HCT116 (cell line): ENCODE measurements at regions not wholly inside any gene's neighbourhood (a gene's known extent, or its start where the extent isn't known, plus 50 kb on each side); places are given as distances from the start of the nearest gene placed in this dataset.

Experiments used
- ATAC-seq: fragments of 200-7000 bp; cut with Tn5 transposase; 2 replicates; pipeline ENCODE4 v1.9.1; 2020; ENCODE audit warnings: mild to moderate bottlenecking, moderate library complexity
- BruUV-seq: library from RNA; stranded (reverse); fragments of 400-500 nt; replicated peaks from 2 replicates; lab custom pipeline; 2021; lab: Mats Ljungman, UMichigan
- CTCF ChIA-PET: fragments of 300-600 bp; sonication (Branson Sonifier 250); formaldehyde crosslinking; loops from one replicate; lab custom pipeline; 2021; ENCODE audit warnings: antibody characterized with exemption; lab: Charles Lee
- POLR2A ChIA-PET: fragments of 300-600, 350-600 bp; sonication (Branson Sonifier 250); formaldehyde crosslinking; loops from one replicate; lab custom pipeline; 2021; ENCODE audit warnings: antibody characterized with exemption; lab: Charles Lee
- RAD21 ChIA-PET, 2 experiments: fragments of 300-600 bp; sonication (Branson Sonifier 250); formaldehyde crosslinking; loops; one replicate each; lab custom pipeline; 2023; ENCODE audit warnings: low total read pairs in 2 of 2; ENCODE audit not compliant: uncharacterized antibody in 2 of 2, unreplicated experiment in 2 of 2, low non-redundant PET in 1 of 2; lab: Charles Lee
- DNase-seq: peaks from one replicate; pipeline ENCODE4 v3.0.0-alpha.2; 2010; ENCODE audit warnings: low read depth, low spot score
- H2AFZ ChIP-seq: fragments of 200-600 bp; shearing (Covaris generic), sonication (generic); 2 replicates; pipeline ENCODE4 v1.6.1; 2017; ENCODE audit warnings: low read depth, mixed run types, mixed read lengths, antibody characterized with exemption, low read length; ENCODE audit not compliant: poor library complexity, severe bottlenecking
- H3K27ac ChIP-seq: 2 replicates; pipeline ENCODE4 v1.5.1; 2012; ENCODE audit warnings: low read depth, low read length
- H3K27me3 ChIP-seq: fragments of 200-600 bp; sonication (generic); 2 replicates; pipeline ENCODE4 v1.6.1; 2016; ENCODE audit warnings: mixed run types, low read length, mixed read lengths; ENCODE audit not compliant: insufficient read depth
- H3K36me3 ChIP-seq, 2 experiments: fragments of 200-500 bp in 1 of 2; fragments of 200-600 bp in 1 of 2; sonication (Bioruptor generic) in 1 of 2; sonication (generic) in 1 of 2; 2 replicates each; pipeline versions ENCODE4 v1.5.1 to v1.6.1; 2014 to 2016; ENCODE audit warnings: low read length in 2 of 2, inconsistent platforms in 1 of 2, mixed read lengths in 1 of 2, mixed run types in 1 of 2; ENCODE audit not compliant: insufficient read depth in 2 of 2, control insufficient read depth in 1 of 2
- H3K4me1 ChIP-seq, 2 experiments: fragments of 200-600 bp in 1 of 2; sonication (generic) in 1 of 2; 2 replicates each; pipeline versions ENCODE4 v1.5.1 to v1.6.1; 2012 to 2017; ENCODE audit warnings: low read length in 2 of 2, inconsistent platforms in 1 of 2, mild to moderate bottlenecking in 1 of 2, mixed read lengths in 1 of 2, mixed run types in 1 of 2, moderate library complexity in 1 of 2; ENCODE audit not compliant: insufficient read depth in 2 of 2, control insufficient read depth in 1 of 2
- H3K4me2 ChIP-seq: fragments of 200-600 bp; sonication (generic); 2 replicates; pipeline ENCODE4 v1.6.1; 2017; ENCODE audit warnings: mixed run types, low read length, mixed read lengths
- H3K4me3 ChIP-seq, 2 experiments: fragments of 200-600 bp in 1 of 2; sonication (generic) in 1 of 2; replicated peaks in 1 of 2; 2 replicates each; pipeline ENCODE4 v1.5.1; 2011 to 2016; ENCODE audit warnings: low read length in 2 of 2, control low read depth in 1 of 2, low read depth in 1 of 2, mild to moderate bottlenecking in 1 of 2, mixed read lengths in 1 of 2, mixed run types in 1 of 2
- H3K79me2 ChIP-seq: fragments of 200-600 bp; sonication (generic); 2 replicates; pipeline ENCODE4 v1.6.1; 2017; ENCODE audit warnings: mild to moderate bottlenecking, mixed run types, low read length, moderate library complexity, mixed read lengths; ENCODE audit not compliant: insufficient read depth
- H3K9ac ChIP-seq: fragments of 200-600 bp; sonication (generic); 2 replicates; pipeline ENCODE4 v1.6.1; 2016; ENCODE audit warnings: low read length, mixed read lengths
- H3K9me2 ChIP-seq: fragments of 200-600 bp; sonication (generic), shearing (Covaris generic); 2 replicates; pipeline ENCODE4 v1.6.1; 2017; ENCODE audit warnings: mixed run types, mild to moderate bottlenecking, moderate library complexity; ENCODE audit not compliant: insufficient read depth
- H3K9me3 ChIP-seq, 2 experiments: fragments of 200-500 bp in 1 of 2; fragments of 200-600 bp in 1 of 2; sonication (Bioruptor generic) in 1 of 2; sonication (generic) in 1 of 2; 2 replicates each; pipeline ENCODE4 v1.6.1; 2014 to 2017; ENCODE audit warnings: low read length in 2 of 2, mixed read lengths in 2 of 2, inconsistent platforms in 1 of 2, low read depth in 1 of 2, mild to moderate bottlenecking in 1 of 2, mixed run types in 1 of 2, moderate library complexity in 1 of 2; ENCODE audit not compliant: control insufficient read depth in 1 of 2, insufficient read depth in 1 of 2
- H4K20me1 ChIP-seq: fragments of 200-600 bp; sonication (generic), shearing (Covaris generic); 2 replicates; pipeline ENCODE4 v1.6.1; 2017; ENCODE audit warnings: mixed run types, mild to moderate bottlenecking, moderate library complexity; ENCODE audit not compliant: insufficient read depth
- CEBPB ChIP-seq: IDR thresholded peaks from 2 replicates; pipeline ENCODE4 v1.6.1; 2012; ENCODE audit warnings: low read depth
- CTCF ChIP-seq, 3 experiments: fragments of 200-600 bp in 1 of 3; sonication (generic) in 1 of 3; IDR thresholded peaks in 2 of 3; conservative IDR thresholded peaks in 1 of 3; 2 replicates each; pipeline ENCODE4 v1.5.1; 2012 to 2017; ENCODE audit warnings: low read depth in 2 of 3, low read length in 2 of 3, antibody characterized with exemption in 1 of 3, borderline replicate concordance in 1 of 3, control low read depth in 1 of 3, mild to moderate bottlenecking in 1 of 3, mixed read lengths in 1 of 3, mixed run types in 1 of 3, moderate library complexity in 1 of 3; ENCODE audit not compliant: insufficient read depth in 1 of 3
- intact Hi-C: fragments of 100-400 bp; cut with micrococcal nuclease; formaldehyde crosslinking; loops from 2 replicates; pipeline ENCODE4 v1.10.0; 2022

- ATAC-seq, result no peak; the same call in 1 of the 2 replicates
These were observed 410.3 kb downstream of the SLC6A15 start for GRCh38 chr12:84502180-84502860.

More at GRCh38 chr12:84502180-84502860, 410.3 kb downstream of the SLC6A15 start:
- no TSS peak for BruUV-seq
- H3K9me2 ChIP-seq, result no peaks in the 10 kb centered on the region
- no peaks in the 10 kb centered on the region for H4K20me1 ChIP-seq
- H3K4me1 ChIP-seq, result peaks cover 0 to 15% of the 10 kb centered on the region in 2 experiments; a peak in 2 of 4 replicates
- ChIA-PET POLR2A (no interaction called here), RAD21 (no interaction called here), CTCF (interaction anchor here (0.7 to 1.2 kb wide), 2 partner anchors 674 to 1817 kb away, joined by 3 read pairs; no protein-coding TSS in a partner anchor)
- H3K9me3 ChIP-seq, result no peaks in the 10 kb centered on the region
- H2AFZ ChIP-seq, result no peak overlapping the region
- no peaks in the 10 kb centered on the region for H3K79me2 ChIP-seq
- H3K4me3 ChIP-seq, result no peak overlapping the region
- no peak for DNase-seq
- no peaks in the 10 kb centered on the region for H3K27me3 ChIP-seq
- H3K9ac ChIP-seq, result no peak overlapping the region
- intact Hi-C loops, result loop anchor here (2.0 to 10.0 kb wide), 4 partner anchors 342 to 1975 kb away; partner anchors contain the start of gene TMTC2
- no peaks in the 10 kb centered on the region for H3K36me3 ChIP-seq
- TF ChIP-seq CTCF (IDR thresholded peaks at IDR 0.05 in 2 of 3, conservative IDR thresholded peaks at IDR 0.05 in 1 of 3; ENCODE audit: borderline replicate concordance in 1 of 3, insufficient read depth in 1 of 3, low read depth in 2 of 3, low read length in 2 of 3) (no peak), CEBPB (0 out of 2 replicates have a peak, but pooled peaks have one; percentile 25)
- H3K4me2 ChIP-seq, result no peak overlapping the region
- no peak overlapping the region for H3K27ac ChIP-seq
